Right lobe of liver (tissue), 6 donors: ENCODE measurements at regions not wholly inside any gene's neighbourhood (a gene's known extent, or its start where the extent isn't known, plus 50 kb on each side); places are given as distances from the start of the nearest gene placed in this dataset.
A peak's percentile ranks its signal among the peaks of the same experiment; 100 is the strongest.

ENCODE experiments used
- ATAC-seq, 4 donors: fragments of 200-7000 bp; cut with Tn5 transposase; one replicate each; pipeline ENCODE4 v1.9.1; 2020; ENCODE audit warnings: mild to moderate bottlenecking in 4 of 4, moderate library complexity in 4 of 4
- DNase-seq, 3 donors: peaks; one replicate each; pipeline ENCODE4 v3.0.0-alpha.2; 2020
- H3K27ac ChIP-seq, 3 donors: fragments of 200-600 bp; one replicate each; pipeline ENCODE4 v1.8.0; 2022
- H3K27me3 ChIP-seq, 2 donors: fragments of 200-600 bp; one replicate each; pipeline ENCODE4 v1.8.0; 2022
- H3K36me3 ChIP-seq, 4 donors: fragments of 200-600 bp; sonication (generic) in 1 of 4; one replicate each; pipeline versions ENCODE4 v1.5.1 to v1.8.0; 2017 to 2022; ENCODE audit warnings: control low read depth in 1 of 4
- H3K4me1 ChIP-seq, 4 donors: fragments of 200-600 bp; sonication (generic) in 1 of 4; one replicate each; pipeline versions ENCODE4 v1.5.1 to v1.8.0; 2017 to 2022; ENCODE audit warnings: control low read depth in 1 of 4
- H3K4me3 ChIP-seq, 3 donors: fragments of 200-600 bp; one replicate each; pipeline ENCODE4 v1.8.0; 2022
- H3K9me3 ChIP-seq, 4 donors: fragments of 200-600 bp; sonication (generic) in 1 of 4; one replicate each; pipeline versions ENCODE4 v1.5.1 to v1.8.0; 2017 to 2022; ENCODE audit warnings: control low read depth in 1 of 4
- POLR2A ChIP-seq: fragments of 450-650 bp; IDR thresholded peaks from one replicate; pipeline ENCODE4 v1.6.1; 2017; ENCODE audit warnings: antibody characterized with exemption, mild to moderate bottlenecking
- WGBS: methylation state at CpG from one replicate; pipeline ENCODE4 v1.1.6; 2018; ENCODE audit warnings: low coverage, low lambda C conversion rate; ENCODE audit not compliant: insufficient coverage; ENCODE audit errors: missing lambda C conversion rate; 5-methylcytosine and 5-hydroxymethylcytosine counted together
- intact Hi-C, 2 donors: fragments of 100-400 bp; cut with DNase I; formaldehyde crosslinking; loops; one replicate each; pipeline versions ENCODE4 v1.11.2 to v1.14.1; 2022
- TF ChIP-seq, protein P1 (sequence below), 4 donors: fragments of 200-600 bp in 3 of 4; fragments of 450-650 bp in 1 of 4; IDR thresholded peaks; one replicate each; pipeline versions ENCODE4 v1.5.1 to v1.8.0; 2016 to 2022; ENCODE audit warnings: antibody characterized with exemption in 4 of 4, mild to moderate bottlenecking in 2 of 4
- donor health status: DM: no; HTN: yes; CAD: no.
- donor health status: DM: no; HTN: no; CAD: no.
- donor health status: DM: no; HTN: no; CAD: no.
- donor health status: DM: no; HTN: yes; CAD: no.
- donor health status: DM: no; HTN: yes; CAD: no.

DNA sequence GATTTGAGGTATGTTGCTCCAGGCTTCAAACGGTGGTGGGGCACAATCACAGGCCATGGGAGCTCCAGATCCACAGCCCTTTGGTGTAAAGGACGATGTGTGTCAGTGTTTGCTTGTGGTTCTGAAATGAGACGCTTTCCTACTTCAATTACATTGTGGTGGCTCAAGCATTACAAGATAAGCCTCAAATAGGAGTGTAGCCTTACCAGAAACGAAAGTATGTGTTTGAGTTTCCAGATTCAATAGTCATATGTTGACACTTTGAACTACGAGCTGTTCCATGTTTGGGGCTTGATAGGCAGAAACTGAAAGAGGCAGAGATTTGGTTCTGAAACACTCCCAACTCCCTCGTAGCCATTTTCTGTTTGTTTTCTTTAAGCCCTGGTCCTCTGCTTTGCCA is 187.1 kb downstream of the MYLK4 start:
- no peaks in the 10 kb centered on the region for H3K27me3 ChIP-seq
- peak; percentile 40 to 74 (median 44) for ATAC-seq
- no peak overlapping the region for H3K27ac ChIP-seq
- H3K9me3 ChIP-seq = no peaks in the 10 kb centered on the region
- H3K4me3 ChIP-seq = no peak overlapping the region
- H3K36me3 ChIP-seq = no peaks in the 10 kb centered on the region
- intact Hi-C loops = no loop called here
- TF ChIP-seq, protein P1, sequence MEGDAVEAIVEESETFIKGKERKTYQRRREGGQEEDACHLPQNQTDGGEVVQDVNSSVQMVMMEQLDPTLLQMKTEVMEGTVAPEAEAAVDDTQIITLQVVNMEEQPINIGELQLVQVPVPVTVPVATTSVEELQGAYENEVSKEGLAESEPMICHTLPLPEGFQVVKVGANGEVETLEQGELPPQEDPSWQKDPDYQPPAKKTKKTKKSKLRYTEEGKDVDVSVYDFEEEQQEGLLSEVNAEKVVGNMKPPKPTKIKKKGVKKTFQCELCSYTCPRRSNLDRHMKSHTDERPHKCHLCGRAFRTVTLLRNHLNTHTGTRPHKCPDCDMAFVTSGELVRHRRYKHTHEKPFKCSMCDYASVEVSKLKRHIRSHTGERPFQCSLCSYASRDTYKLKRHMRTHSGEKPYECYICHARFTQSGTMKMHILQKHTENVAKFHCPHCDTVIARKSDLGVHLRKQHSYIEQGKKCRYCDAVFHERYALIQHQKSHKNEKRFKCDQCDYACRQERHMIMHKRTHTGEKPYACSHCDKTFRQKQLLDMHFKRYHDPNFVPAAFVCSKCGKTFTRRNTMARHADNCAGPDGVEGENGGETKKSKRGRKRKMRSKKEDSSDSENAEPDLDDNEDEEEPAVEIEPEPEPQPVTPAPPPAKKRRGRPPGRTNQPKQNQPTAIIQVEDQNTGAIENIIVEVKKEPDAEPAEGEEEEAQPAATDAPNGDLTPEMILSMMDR (IDR thresholded peaks at IDR 0.05) = no peak
- no peak for TF ChIP-seq POLR2A
- WGBS = 37% methylated on average over 6 of the region's 6 CpGs
- no peaks in the 10 kb centered on the region for H3K4me1 ChIP-seq
- DNase-seq = no peak

DNA sequence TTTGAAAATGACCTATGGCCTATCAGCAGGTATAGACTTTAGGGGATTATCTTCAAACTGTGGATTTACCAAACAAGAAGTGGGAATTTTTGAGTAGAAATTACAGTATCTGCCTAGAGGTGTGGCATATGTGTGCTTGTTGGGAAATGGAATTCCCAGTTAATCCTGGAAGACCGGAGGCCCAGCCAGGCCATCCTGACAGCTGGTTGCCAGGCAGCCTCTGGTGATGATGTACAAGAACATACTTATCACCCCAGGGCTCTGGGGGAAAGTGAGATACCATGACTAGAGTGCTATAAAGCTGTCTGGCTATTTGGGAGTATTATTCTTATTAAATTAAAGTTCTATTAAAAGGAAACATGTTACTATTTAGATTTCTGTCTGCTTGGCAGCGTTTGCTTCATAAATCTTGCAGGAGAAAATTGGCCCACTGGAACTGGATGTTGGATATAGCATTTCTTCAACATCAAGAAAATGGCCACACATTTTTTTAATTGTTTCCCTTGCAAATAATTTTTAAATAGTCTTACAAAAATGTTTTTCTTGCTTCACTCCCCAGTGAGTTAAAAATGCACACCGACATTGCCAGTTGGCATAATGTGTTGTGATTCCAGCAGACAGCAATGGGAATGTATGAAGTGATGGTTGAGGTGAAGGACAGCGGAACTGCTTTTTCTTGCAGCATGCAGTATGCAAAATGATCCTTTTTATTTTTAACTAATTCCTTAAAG is 187.8 kb downstream of the MYLK4 start:
- ATAC-seq = no peak
- Histone ChIP-seq H3K27ac (no peak overlapping the region), H3K9me3 (no peaks in the 10 kb centered on the region), H3K27me3 (no peaks in the 10 kb centered on the region), H3K4me1 (no peaks in the 10 kb centered on the region), H3K4me3 (no peak overlapping the region), H3K36me3 (no peaks in the 10 kb centered on the region)
- WGBS = 92% methylated on average over 4 of the region's 4 CpGs
- no peak for DNase-seq
- intact Hi-C loops = no loop called here
- TF ChIP-seq, protein P1 (IDR thresholded peaks at IDR 0.05) = no peak

DNA sequence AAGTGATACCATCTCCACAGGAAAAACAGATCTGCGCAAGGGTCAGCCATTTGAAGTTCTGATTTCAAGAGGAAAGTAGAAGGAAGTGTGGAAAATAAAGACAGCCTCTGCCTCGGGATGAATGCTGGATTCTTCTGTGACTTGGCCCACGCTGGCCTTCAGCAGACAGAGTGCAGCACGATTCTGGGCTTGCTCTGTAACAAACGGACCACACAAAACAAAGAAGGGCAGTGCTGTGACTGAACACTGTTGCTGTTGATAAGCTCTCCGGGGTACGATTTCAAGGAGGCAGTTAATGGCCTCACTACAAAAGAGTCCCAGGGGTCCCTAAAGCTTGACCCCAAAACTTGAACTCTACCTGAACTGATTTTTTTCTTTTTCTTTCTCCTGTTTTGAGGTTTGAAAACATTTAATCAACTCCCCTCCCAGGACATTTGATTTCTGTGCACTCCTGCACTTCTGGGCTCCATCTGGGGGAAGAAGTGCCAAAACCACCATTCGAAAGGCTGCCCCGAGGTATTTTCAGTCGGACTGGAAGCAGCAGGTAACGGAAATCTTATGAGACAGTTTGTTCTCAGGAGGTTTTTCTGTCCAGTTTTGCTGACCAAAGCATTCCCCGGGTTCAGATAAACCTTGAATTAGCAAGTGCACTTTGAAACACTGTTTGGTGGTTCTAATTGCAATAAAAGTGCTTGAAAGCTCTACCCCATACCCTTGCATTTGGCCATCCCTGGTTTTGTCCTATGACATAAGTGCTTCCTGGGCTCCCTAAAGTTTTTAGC is 189.6 kb downstream of the MYLK4 start:
- WGBS = 67% methylated on average over 9 of the region's 12 CpGs
- Histone ChIP-seq H3K36me3 (no peaks in the 10 kb centered on the region), H3K27me3 (no peaks in the 10 kb centered on the region), H3K4me1 (no peaks in the 10 kb centered on the region), H3K4me3 (no peak overlapping the region), H3K27ac (no peak overlapping the region), H3K9me3 (no peaks in the 10 kb centered on the region)
- DNase-seq (no peak), ATAC-seq (no peak)
- TF ChIP-seq POLR2A = no peak
- TF ChIP-seq, protein P1 (IDR thresholded peaks at IDR 0.05) = no peak
- intact Hi-C loops = no loop called here

DNA sequence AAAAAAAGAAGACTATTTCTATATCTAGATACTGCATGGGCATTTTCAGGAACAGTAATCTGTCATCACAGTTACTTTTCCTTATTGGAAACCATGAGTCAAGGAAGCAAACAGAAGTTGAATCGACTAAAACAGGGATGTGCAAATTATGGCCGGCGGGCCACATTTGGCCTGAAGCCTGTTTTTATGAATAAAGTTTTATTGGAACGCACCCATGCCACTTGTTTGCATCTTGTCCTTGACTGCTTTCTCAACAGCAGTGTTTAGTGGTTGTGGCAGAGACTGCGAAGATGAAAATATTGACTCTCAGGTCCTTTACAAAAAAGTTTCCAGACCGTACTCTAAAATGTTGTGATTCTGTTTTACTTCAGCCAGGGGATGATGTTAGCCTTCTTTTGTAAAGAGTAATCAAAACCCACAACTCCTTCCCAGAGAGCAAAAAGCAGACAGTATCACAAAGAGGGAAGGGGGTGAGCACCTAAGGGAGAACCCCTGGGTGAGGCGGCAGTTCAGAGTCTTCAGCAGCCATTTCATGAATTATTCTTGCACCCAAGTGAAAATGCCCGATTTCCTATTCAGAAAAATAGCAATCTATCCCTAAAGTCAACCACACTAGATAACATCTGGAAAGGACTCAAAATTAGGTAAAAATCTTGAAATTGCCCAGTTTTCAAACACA is 190.4 kb downstream of the MYLK4 start:
- H3K27me3 ChIP-seq = no peaks in the 10 kb centered on the region
- H3K36me3 ChIP-seq = no peaks in the 10 kb centered on the region
- no peaks in the 10 kb centered on the region for H3K4me1 ChIP-seq
- DNase-seq = no peak
- intact Hi-C loops = no loop called here
- H3K4me3 ChIP-seq = no peak overlapping the region
- H3K9me3 ChIP-seq = no peaks in the 10 kb centered on the region
- WGBS = 65% methylated on average over 8 of the region's 8 CpGs
- TF ChIP-seq, protein P1 (IDR thresholded peaks at IDR 0.05) = no peak
- no peak for TF ChIP-seq POLR2A
- H3K27ac ChIP-seq = no peak overlapping the region
- no peak for ATAC-seq
